ENCODE measurements at regions not wholly inside any gene's neighbourhood (a gene's known extent, or its start where the extent isn't known, plus 50 kb on each side); places are given as distances from the start of the nearest gene placed in this dataset.

GRCh38 chr2:17255071-17255470 is 263.2 kb downstream of the RAD51AP2 start:
- H3K27ac ChIP-seq (ENCODE audit: low read depth, low read length), result no peak overlapping the region
- no peaks in the 10 kb centered on the region for H3K4me1 ChIP-seq (ENCODE audit: control insufficient read depth, insufficient read depth, low read length)
- Mint-ChIP-seq H3K4me3 (no peak overlapping the region), H3K4me1 (no peaks in the 10 kb centered on the region), H3K9me3 (no peaks in the 10 kb centered on the region), H3K27me3 (ENCODE audit: insufficient read depth) (no peaks in the 10 kb centered on the region), H3K36me3 (ENCODE audit: low read depth) (no peaks in the 10 kb centered on the region), H3K27ac (no peak overlapping the region)
- H3K36me3 ChIP-seq (ENCODE audit: control insufficient read depth, insufficient read depth, low read length), result no peaks in the 10 kb centered on the region
- 95% methylated on average over 2 of the region's 2 CpGs; no CpG with 5 or more reads in 1 of the 2 experiments for WGBS, 2 experiments (ENCODE audit: insufficient coverage in 1 of 2, insufficient read length in 1 of 2)
- H3K9ac ChIP-seq (ENCODE audit: extremely low read depth, low read length, poor library complexity, severe bottlenecking), result no peak overlapping the region
- no peak for DNase-seq
- no peaks in the 10 kb centered on the region for H3K9me3 ChIP-seq (ENCODE audit: control insufficient read depth, low read length)
- TF ChIP-seq CTCF (conservative IDR thresholded peaks at IDR 0.05), result no peak
- H3K4me3 ChIP-seq (ENCODE audit: low read length), result no peak overlapping the region
- H3K27me3 ChIP-seq (ENCODE audit: control insufficient read depth, insufficient read depth, low read length, poor library complexity, severe bottlenecking), result no peaks in the 10 kb centered on the region

- no peaks in the 10 kb centered on the region for H3K36me3 ChIP-seq (ENCODE audit: control insufficient read depth, insufficient read depth, low read length)
- H3K4me1 Mint-ChIP-seq, result no peaks in the 10 kb centered on the region
- no peak for TF ChIP-seq CTCF (conservative IDR thresholded peaks at IDR 0.05)
- no peak overlapping the region for H3K9ac ChIP-seq (ENCODE audit: extremely low read depth, low read length, poor library complexity, severe bottlenecking)
- 90% methylated on average over 2 of the region's 2 CpGs; no CpG with 5 or more reads in 1 of the 2 experiments for WGBS, 2 experiments (ENCODE audit: insufficient coverage in 1 of 2, insufficient read length in 1 of 2)
- no peaks in the 10 kb centered on the region for H3K9me3 ChIP-seq (ENCODE audit: control insufficient read depth, low read length)
- no peak overlapping the region for H3K4me3 Mint-ChIP-seq
- no peak for DNase-seq
- no peaks in the 10 kb centered on the region for H3K9me3 Mint-ChIP-seq
- H3K27ac Mint-ChIP-seq, result no peak overlapping the region
- H3K4me1 ChIP-seq (ENCODE audit: control insufficient read depth, insufficient read depth, low read length), result no peaks in the 10 kb centered on the region
- H3K4me3 ChIP-seq (ENCODE audit: low read length), result no peak overlapping the region
- H3K27me3 Mint-ChIP-seq (ENCODE audit: insufficient read depth), result no peaks in the 10 kb centered on the region
- H3K36me3 Mint-ChIP-seq (ENCODE audit: low read depth), result no peaks in the 10 kb centered on the region
- H3K27me3 ChIP-seq (ENCODE audit: control insufficient read depth, insufficient read depth, low read length, poor library complexity, severe bottlenecking), result no peaks in the 10 kb centered on the region
- no peak overlapping the region for H3K27ac ChIP-seq (ENCODE audit: low read depth, low read length)
Measured at GRCh38 chr2:17254421-17254820, 263.8 kb downstream of the RAD51AP2 start.

- Histone ChIP-seq H3K27me3 (ENCODE audit: control insufficient read depth, insufficient read depth, low read length, poor library complexity, severe bottlenecking) (no peaks in the 10 kb centered on the region), H3K4me3 (ENCODE audit: low read length) (no peak overlapping the region), H3K27ac (ENCODE audit: low read depth, low read length) (no peak overlapping the region), H3K36me3 (ENCODE audit: control insufficient read depth, insufficient read depth, low read length) (no peaks in the 10 kb centered on the region), H3K9ac (ENCODE audit: extremely low read depth, low read length, poor library complexity, severe bottlenecking) (no peak overlapping the region), H3K9me3 (ENCODE audit: control insufficient read depth, low read length) (no peaks in the 10 kb centered on the region), H3K4me1 (ENCODE audit: control insufficient read depth, insufficient read depth, low read length) (no peaks in the 10 kb centered on the region)
- Mint-ChIP-seq H3K4me3 (no peak overlapping the region), H3K27ac (no peak overlapping the region), H3K4me1 (no peaks in the 10 kb centered on the region), H3K27me3 (ENCODE audit: insufficient read depth) (no peaks in the 10 kb centered on the region), H3K9me3 (no peaks in the 10 kb centered on the region), H3K36me3 (ENCODE audit: low read depth) (no peaks in the 10 kb centered on the region)
- no peak for TF ChIP-seq CTCF (conservative IDR thresholded peaks at IDR 0.05)
- DNase-seq, result no peak
- 91 to 92% methylated on average over 4 of the region's 4 CpGs for WGBS, 2 experiments (ENCODE audit: insufficient coverage in 1 of 2, insufficient read length in 1 of 2)
Measured at GRCh38 chr2:17252258-17252657, 266.0 kb downstream of the RAD51AP2 start.

Data from endodermal cell (in vitro differentiated cells).